ENCODE measurements at regions not wholly inside any gene's neighbourhood (a gene's known extent, or its start where the extent isn't known, plus 50 kb on each side); places are given as distances from the start of the nearest gene placed in this dataset.

DNA sequence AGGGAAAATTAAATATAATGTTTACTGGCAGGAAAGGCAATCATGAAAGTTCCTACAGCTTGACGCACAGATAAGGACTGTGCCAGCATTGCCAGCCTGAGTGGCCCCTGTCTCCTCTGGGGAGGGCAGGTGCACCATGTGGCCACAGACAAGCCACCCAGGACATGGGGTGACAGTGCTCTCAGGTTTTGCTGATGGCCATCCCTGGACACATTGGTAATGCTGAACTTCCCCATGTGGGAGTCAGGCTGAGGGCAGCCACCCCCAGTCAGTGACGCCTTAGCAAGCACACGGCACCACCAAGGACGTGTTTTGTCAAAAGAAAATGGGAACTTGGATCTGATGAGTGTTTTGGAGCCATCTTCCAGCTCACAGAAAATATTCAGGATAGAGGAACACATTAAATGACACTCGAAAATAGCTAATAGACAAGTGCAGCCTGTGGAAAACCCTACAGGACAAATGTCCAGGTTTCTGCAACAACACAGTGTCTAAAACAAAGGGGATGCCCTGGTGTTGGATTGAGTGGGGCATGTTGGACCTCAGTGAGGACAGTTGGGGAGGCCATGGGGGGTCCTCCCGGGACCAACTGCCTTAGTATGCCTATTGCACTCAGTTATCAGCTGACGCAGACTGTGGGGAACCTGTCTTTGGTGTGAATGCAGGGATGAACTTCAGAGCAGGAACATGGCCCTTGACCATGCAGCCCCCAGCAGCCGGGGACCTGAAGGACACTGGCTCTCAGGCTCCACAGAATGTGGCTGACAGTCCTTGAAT lies 1450.5 kb downstream of the BRD1 start:
- in situ Hi-C loops (cut with HindIII; ENCODE audit: low sequenced_read_pairs): no loop called here

DNA sequence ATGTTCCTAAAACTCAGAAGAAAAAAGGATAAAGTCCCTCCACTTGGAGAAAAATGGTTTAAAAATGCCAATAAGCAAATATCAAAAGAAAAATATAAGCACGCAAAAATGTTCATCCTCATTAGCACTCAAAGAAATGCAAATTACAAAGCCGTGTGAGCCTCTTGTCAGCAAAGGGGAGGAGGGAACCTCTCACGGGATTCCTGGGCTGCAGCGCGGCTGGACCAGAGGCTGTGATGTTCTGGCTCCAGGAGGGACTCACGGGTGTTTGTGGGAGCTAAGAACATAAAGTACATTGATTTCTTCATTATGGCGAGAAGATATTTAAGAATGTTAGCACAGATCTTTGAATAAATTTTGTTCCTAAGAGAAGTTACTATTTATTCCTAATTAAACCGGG lies 1451.2 kb downstream of the BRD1 start:
- in situ Hi-C loops (cut with HindIII; ENCODE audit: low sequenced_read_pairs): no loop called here

DNA sequence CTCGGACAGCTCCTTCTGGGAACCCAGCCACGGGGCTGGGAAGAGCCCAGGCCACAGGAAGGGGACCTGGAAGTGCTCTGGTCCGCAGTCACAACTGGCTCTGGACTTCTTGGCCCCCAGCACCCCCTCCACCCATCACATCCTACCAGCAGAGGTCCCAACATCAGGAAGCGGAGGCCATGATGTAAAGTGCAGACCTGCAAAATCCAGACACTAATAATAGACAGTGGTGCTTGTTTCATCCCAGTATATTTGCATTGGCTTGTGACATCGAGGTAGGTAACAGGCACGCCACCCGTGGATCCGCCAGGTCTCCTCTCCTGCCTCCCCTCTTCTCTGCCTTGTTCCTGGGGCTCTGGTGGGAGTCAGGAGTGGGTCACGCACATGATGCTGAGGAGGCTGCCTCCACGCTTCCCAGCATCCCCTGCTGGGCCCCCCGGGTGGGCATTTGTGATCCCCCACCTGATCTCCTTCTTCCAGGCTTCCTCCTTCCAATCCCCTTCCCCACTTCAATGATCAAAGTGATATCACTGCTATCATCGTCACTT lies 1454.0 kb downstream of the BRD1 start:
- in situ Hi-C loops (cut with HindIII; ENCODE audit: low sequenced_read_pairs): no loop called here

DNA sequence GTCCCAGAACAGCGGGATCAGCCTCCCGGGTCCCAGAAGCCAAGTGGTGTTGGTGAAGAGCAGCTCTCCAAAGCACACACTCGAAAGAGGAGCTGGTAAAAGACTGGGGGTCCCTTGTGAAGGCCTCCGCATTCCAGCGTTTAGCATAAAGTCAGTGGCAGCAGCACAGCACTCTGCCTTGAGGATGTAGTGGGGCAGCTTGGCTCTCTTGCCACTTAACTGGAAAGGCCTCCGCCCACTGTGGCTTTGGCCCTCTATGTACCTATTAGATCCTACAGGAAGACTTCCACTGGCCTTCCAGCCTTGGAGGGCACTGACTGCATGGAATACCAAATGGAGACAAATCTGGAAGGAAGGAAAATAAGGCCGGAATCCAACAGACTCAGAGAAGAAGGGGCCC lies 1455.3 kb downstream of the BRD1 start:
- in situ Hi-C loops (cut with HindIII; ENCODE audit: low sequenced_read_pairs): no loop called here

DNA sequence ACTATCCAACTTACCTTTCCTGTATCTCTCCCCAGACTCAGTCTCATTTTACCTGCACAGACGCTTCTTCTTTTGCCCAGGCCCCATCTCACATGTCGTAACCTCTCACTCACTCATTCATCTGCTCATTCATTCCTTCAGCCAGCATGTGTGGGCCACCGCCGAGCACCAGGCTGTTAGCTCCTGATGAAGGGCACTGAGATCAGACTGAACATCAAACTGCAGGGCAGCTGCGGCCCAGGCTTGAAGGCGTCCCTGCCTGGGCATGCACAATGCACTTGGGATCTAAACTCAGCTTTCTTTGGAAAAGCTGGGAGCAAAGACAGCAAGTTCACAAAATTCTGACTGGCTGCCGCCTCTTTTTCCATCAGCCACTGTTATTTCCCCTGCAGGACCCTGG lies 1456.3 kb downstream of the BRD1 start:
- in situ Hi-C loops (cut with HindIII; ENCODE audit: low sequenced_read_pairs): no loop called here

DNA sequence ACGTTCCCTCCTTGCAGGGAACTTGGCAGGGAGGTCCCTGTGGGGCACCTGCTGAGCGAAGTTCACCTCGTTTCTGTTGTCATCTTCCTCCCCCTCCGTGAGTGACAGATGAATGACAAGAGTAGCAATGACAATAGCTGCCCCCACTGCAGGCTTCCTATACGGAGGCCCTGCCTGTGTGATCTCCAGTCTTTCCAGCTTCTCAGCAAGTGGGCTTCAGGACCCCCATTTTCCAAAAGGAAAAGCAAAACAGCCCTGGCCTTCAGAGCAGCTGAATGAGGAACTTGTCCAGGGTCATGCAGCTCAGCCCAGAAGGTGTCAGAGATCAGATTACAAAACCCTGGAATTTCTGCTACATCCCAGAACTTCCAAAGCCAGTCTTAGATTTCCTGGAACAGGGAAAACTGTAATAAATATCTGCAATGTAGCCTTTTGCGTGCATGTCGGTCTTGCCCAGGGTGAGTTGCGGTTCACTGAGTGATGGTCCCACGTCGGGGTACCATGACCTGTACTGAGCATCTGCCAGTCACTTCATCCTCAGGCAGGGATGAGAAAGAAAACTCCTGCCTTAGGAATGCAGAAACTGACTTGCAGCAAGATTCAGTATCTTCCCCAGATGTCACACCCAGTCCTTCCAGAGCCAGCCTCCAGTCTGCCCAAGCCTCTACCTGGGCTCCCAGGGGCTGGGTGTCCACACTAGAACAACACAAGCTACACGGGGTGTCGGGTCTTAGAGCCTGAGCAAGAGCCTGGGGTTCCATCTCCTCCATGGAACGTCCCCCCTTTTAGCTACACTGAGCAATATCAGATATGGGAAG lies 1457.0 kb downstream of the BRD1 start:
- in situ Hi-C loops (cut with HindIII; ENCODE audit: low sequenced_read_pairs): no loop called here

DNA sequence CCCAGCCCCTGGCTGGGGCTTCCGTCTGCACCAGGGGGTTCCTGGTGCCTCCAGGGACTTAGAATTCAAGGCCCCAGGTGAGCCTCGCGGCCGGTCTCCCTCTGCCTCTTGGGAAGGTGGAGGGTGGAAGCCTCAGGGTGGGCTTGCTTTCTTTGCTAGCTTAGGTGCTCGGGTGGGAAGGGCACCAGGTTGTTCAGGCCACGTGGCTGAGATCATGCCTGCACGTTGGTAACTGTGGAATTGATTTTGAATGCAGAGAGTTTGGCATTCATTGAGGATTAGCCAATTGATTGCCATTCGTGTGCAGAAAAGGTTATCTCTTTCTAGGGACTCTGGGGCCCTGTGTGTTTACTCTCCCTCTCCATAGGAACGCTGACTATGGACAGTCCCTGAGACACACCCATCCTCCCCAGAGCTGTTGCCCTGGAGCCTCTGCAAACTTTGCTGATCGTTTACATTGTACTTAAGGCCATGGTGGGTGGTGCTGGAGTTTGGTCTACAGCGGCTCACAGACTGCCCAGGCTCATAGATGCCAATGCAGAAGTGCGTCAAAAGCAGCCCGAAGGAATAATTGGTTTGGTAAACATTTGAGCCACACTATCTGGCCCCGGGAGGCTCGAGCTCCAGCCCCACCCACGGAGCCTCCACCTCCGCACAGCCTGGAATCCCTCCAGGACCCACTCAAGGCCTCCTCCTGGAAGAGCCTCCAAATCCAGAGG lies 1457.7 kb downstream of the BRD1 start:
- in situ Hi-C loops (cut with HindIII; ENCODE audit: low sequenced_read_pairs): no loop called here

DNA sequence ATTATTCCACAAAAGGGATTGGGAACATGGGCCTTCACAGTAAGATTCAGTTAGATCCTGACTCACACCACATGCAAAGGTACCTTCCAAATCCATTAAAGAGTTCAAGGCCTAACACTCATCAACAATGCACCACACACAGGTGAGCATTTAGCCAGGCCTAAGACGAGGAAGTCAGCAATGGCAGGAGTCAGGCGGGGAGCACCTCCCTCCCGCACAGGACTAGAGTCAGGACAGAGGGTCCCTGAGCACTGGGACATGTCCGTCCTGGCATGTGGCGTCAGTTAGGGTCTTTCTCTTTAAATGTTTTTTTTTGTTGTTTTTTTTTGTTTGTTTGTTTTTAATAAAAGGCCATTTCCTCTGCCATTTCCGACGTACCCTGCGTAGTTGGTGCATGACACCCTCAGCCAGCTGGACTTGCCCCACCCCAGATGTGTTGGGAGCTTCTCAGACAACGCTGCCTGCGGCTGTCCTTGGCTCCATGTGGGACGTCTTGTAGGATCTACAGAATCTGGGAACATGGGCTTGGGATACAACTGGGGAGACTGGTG lies 1458.6 kb downstream of the BRD1 start:
- in situ Hi-C loops (cut with HindIII; ENCODE audit: low sequenced_read_pairs): no loop called here

DNA sequence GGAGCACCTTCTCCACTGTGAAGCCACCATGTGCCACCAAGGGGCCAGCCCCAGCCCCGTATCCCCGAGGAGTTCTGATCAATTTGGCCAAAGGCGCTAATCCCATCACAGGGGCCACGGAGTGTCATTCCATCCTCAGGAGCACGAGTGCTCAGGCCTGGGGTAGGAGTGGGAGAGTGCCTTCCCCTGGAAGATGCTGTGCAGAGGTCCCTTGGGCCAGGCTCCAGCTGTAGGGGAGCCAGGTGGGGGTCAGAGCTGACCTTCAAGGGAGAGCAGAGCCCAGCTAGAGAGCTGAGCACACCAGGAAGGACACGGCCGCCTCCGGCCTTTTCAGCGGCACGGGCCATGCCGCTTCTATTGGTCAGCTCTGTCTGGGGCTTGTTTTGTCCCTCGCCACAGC lies 1459.9 kb downstream of the BRD1 start:
- in situ Hi-C loops (cut with HindIII; ENCODE audit: low sequenced_read_pairs): no loop called here

DNA sequence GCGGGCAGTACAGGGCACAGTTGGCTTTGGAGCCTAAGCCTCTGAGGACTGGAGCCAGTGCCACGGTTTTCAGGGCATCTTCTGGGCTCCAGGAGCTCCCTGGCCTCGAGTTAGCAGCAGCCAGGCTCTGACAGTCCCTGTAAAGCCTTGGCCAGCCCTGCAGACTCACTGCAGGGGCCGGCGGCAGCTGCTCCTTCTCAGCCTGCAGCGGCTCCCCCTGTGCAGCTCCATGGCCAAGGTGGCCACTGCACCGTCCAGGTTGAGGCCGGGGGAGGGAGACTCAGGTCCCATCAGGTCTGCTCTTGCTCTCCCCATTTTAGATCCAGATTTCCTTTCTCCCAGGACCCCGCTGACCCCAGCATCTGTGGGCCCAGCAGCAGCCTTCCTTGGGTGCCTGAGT lies 1461.1 kb downstream of the BRD1 start:
- in situ Hi-C loops (cut with HindIII; ENCODE audit: low sequenced_read_pairs): no loop called here

DNA sequence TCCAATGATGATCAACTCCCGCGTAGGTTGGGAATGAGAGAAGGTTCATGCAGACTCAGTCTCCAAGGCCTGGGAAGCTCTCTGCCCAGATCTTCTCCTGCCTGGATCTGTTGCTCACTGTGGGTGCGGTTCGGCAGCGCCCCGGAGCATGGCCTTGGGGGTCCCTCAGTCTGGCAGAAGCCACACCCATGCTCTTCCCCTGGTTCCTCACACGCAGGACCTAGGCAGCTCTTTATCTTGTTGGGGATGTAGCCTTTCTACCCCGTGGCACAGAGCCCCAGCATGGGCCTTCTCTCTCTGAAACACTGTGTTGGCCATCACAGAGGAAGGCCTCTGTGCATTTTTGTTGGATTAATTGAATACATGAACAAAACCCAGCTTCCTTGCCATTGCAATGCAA lies 1461.6 kb downstream of the BRD1 start:
- in situ Hi-C loops (cut with HindIII; ENCODE audit: low sequenced_read_pairs): no loop called here

DNA sequence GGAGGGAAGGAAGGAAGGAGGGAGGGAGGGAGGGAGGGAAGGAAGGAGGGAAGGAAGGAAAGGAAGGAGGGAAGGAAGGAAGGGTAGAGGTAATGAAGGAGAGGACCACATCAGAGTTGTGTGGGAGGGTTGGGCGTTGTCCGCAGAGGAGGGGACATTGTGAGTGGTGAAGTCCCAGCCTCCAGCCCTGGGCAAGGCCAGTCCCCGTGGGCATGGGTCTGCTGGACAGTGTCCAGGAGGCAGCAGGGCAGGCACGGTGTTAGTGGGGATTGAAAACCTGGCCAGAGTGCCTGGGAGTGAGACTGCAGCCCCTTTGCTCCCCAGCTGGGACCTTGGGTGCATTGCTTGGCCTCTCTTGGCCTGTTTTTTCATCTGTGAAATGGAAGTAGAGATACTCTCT lies 1462.3 kb downstream of the BRD1 start:
- in situ Hi-C loops (cut with HindIII; ENCODE audit: low sequenced_read_pairs): no loop called here

DNA sequence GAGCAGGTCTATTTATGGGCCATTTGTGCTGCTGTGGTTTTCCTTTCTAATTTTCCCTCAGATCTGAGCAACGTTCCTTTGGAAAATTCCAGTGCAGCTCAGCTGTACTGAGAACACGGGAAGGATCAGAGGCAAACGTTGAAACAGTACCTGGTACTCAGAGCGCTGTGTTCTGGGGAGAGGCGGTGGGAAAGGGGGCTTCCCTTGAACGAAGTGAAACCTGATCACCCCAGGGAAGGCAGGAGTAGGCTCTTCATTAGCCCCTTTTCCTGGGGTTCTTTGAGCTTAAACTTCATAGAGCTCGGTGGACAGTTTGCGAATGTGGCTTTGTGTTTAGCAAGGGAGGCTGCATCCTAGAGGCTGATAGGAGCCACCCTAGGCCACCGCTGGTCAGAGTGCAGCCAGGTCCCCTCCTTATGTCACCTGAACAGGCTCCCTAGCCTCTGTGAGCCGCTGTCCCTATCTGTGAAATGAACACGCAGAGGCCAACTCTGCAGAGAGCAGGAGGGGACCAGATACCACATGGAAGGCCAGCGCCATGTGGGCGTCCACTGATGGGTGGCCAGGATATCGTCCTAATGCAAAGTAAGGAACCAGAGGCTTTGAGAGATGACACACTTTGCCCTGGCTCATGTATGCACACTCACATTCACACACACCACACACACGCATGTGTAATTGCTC lies 1464.8 kb downstream of the BRD1 start:
- in situ Hi-C loops (cut with HindIII; ENCODE audit: low sequenced_read_pairs): no loop called here

DNA sequence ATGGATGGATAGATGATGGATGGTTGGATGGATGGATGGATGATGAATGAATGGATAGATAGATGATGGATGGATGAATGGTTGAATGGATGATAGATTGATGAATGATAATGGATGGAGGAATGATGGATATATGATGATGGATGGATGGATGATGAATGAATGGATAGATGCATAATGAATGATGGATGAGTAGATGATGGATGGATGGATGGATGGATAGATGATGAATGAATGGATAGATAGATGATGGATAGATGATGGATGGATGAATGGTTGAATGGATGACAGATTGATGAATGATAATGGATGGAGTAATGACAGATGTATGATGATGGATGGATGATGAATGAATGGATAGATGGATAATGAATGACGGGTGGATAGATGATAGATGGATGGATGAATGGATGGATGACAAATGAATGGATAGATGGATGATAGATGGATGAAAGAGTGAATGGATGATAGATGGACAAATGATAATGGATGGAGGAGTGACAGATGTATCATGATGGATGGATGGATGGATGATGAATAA lies 1466.5 kb downstream of the BRD1 start:
- in situ Hi-C loops (cut with HindIII; ENCODE audit: low sequenced_read_pairs): no loop called here

DNA sequence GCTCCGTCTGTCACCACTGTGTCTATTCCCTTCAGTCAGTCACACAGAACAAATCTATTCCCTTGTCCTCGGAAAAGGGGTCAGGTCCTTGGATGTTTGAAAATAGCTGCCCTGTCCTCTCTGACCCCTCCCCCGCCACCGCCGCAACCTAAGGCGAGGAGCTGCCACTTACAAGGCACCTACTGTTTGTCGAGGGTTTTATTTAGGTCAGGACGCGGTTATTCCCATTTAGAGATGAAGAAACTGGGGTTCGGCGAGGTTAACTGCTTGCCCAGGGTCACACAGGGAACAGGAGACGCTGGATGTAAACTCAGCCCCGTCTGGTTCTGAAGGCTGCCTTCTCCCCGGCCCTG lies 1468.1 kb downstream of the BRD1 start:
- in situ Hi-C loops (cut with HindIII; ENCODE audit: low sequenced_read_pairs): no loop called here

DNA sequence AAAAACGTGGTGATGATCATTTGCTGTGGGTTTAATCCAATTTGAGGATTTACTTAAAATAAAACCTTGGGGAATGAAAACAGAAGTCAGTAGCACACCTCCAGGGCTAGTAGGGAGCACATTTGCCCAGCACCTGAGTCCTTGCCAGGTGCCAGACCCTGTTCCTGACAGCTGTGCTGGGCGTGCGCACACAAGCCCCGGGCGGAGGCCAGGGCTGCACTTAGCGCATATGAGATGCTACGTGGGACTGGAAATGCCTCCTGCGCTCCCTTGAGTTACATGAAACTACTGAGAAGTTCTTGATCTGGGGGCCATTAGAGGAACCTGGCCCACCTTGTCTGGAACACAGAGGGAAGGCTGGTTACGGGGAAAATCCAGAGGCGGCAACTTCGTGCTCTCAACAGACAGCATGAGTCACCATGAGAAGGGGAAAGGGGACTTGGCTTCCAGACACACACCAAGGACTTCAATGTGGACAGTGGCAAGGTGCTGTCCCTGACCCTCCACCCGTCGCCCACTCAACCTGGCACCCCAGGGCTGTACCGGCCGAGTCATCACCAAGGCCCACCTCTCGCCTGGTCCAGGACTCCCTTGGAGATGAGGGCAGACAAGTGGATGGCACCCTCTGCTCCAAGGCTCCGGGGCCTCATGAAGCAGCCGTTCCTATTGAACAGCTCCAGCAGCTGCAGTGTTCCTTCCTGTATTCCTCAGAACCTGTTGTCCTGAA lies 1468.6 kb downstream of the BRD1 start:
- in situ Hi-C loops (cut with HindIII; ENCODE audit: low sequenced_read_pairs): no loop called here

DNA sequence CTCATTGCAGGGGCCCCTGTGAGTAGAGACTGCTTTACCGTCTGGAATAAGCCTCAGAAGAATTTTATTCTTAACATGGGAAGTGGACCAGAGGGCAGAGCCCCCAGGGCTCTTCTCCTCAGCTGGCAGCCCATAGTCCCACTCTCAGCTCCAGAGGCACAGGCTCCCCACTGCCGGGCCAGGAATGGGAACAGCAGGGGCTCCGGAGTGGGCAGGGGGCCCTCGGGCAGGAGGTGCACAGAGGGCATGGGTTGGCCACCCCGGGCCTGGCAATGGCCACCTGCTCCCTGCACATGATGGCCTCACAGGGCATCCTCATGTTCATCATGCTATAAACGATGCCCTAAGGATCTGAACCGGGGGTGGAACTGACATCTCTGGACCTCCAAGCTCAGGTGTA lies 1469.7 kb downstream of the BRD1 start:
- in situ Hi-C loops (cut with HindIII; ENCODE audit: low sequenced_read_pairs): no loop called here

DNA sequence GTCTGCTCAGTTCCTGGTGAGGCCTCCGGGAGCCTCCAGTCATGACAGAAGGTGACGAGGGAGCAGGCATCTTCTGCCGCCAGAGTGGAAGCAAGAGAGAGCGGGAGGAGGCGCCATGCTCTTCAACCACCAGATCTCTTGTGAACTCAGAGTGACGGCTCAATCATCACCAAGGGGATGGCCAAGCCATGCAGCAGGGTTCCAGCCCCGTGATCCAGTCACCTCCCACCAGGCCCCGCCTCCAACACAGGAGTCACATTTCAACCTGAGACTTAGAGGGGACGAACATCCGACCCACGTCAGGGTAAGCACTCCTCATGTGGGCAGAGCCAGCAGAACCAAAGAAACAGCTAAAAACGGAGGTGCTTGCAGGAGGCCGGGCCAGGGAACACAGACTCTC lies 1470.5 kb downstream of the BRD1 start:
- in situ Hi-C loops (cut with HindIII; ENCODE audit: low sequenced_read_pairs): no loop called here

DNA sequence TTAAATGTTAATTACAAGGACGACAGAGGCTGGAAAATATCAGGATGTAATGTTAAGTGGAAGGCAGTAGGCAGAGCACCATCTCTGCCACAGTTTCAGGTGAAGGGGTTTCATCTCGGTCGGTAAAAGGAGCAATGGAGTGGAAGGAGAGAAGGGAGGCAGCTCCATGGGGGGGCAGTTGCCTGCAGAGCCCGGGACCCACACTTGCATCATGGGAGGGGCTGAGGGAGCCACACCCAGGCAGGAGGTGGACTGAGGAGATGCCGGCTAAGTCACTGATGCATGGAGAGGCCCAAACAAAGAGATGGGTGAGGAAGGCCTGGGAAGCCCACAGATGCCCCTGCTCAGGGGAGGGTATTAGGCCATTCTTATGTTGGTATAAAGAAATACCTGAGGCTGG lies 1470.9 kb downstream of the BRD1 start:
- in situ Hi-C loops (cut with HindIII; ENCODE audit: low sequenced_read_pairs): no loop called here

DNA sequence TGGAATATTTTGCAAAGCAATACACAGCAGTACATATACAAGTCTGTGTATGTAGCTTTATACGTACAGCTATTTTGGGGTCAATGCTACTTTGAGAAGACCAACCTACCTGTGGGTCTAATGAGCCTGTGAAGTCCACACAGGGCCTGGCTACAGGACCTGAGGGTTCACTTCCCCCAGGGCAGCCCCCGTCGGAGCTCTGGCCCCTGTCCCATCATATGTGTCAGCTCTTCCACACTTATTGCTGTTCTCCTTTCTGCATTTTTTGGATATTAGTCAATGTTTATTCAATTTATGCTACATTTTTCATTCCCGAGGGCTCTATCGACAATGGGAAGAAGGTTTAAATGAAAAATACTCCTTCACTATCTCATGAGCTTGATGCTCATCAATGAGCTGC lies 1473.6 kb downstream of the BRD1 start:
- in situ Hi-C loops (cut with HindIII; ENCODE audit: low sequenced_read_pairs): no loop called here

All from DLD1 (cell line).